ENCODE measurements at regions not wholly inside any gene's neighbourhood (a gene's known extent, or its start where the extent isn't known, plus 50 kb on each side); places are given as distances from the start of the nearest gene placed in this dataset.
"Not testable (repeated sequence)": the region's sequence is repeated elsewhere in the genome, so short reads cannot be mapped to it uniquely, and the experiment has no call there.

DNA sequence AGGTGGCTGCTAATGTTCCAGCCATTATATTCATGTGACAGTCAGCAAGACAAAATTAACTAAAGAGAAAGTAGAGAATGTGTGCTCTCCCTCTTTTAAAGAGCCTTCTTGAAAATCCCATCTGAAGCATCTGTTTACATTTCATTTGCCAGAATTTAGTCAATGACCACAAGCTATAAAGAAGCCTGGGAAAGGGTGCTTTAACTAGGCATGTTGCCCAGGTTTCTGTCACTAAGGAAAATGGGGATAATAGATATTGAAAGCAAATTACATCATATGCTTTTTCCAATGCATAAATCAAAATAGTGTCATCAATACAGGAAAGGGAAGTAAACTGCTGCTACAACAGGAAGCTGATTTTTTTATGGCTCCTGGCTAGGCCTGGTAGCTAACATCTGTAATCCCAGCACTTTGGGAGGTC is 67.7 kb downstream of the ELAPOR2 start:
- Histone ChIP-seq H3K4me1 (peaks cover 0 to 10% (median 2%) of the 10 kb centered on the region in 4 donors), H3K4me3 (no peak overlapping the region), H3K36me3 (no peaks in the 10 kb centered on the region), H3K27me3 (no peaks in the 10 kb centered on the region), H3K9me3 (no peaks in the 10 kb centered on the region), H3K27ac (no peak overlapping the region)
- in situ Hi-C loops (cut with MboI; ENCODE audit: low pct_ligation_motif_present in 1 of 4, low pct_unique_long_range_greater_than_20kb in 1 of 4, low sequenced_read_pairs in 3 of 4): no loop called here
- intact Hi-C loops (cut with DNase I; ENCODE audit: low total_unique reads): no loop called here
- TF ChIP-seq POLR2AphosphoS5 (IDR thresholded peaks at IDR 0.05) (no peak), EP300 (IDR thresholded peaks at IDR 0.05; ENCODE audit: low read depth) (no peak), POLR2A (IDR thresholded peaks at IDR 0.05) (no peak)
- TF ChIP-seq, protein P1, sequence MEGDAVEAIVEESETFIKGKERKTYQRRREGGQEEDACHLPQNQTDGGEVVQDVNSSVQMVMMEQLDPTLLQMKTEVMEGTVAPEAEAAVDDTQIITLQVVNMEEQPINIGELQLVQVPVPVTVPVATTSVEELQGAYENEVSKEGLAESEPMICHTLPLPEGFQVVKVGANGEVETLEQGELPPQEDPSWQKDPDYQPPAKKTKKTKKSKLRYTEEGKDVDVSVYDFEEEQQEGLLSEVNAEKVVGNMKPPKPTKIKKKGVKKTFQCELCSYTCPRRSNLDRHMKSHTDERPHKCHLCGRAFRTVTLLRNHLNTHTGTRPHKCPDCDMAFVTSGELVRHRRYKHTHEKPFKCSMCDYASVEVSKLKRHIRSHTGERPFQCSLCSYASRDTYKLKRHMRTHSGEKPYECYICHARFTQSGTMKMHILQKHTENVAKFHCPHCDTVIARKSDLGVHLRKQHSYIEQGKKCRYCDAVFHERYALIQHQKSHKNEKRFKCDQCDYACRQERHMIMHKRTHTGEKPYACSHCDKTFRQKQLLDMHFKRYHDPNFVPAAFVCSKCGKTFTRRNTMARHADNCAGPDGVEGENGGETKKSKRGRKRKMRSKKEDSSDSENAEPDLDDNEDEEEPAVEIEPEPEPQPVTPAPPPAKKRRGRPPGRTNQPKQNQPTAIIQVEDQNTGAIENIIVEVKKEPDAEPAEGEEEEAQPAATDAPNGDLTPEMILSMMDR (IDR thresholded peaks at IDR 0.05): no peak
- no peak for DNase-seq

GRCh38 chr7:86991093-86991769 is 68.2 kb downstream of the ELAPOR2 start:
- TF ChIP-seq, protein P1 (IDR thresholded peaks at IDR 0.05): no peak
- TF ChIP-seq POLR2A (IDR thresholded peaks at IDR 0.05) (no peak), POLR2AphosphoS5 (IDR thresholded peaks at IDR 0.05) (no peak), EP300 (IDR thresholded peaks at IDR 0.05; ENCODE audit: low read depth) (no peak)
- H3K27me3 ChIP-seq: no peaks in the 10 kb centered on the region
- H3K4me3 ChIP-seq: no peak overlapping the region
- no peaks in the 10 kb centered on the region for H3K9me3 ChIP-seq
- H3K27ac ChIP-seq: no peak overlapping the region
- intact Hi-C loops (cut with DNase I; ENCODE audit: low total_unique reads): no loop called here
- in situ Hi-C loops (cut with MboI; ENCODE audit: low pct_ligation_motif_present in 1 of 4, low pct_unique_long_range_greater_than_20kb in 1 of 4, low sequenced_read_pairs in 3 of 4): no loop called here
- DNase-seq: no peak
- H3K36me3 ChIP-seq: no peaks in the 10 kb centered on the region
- peaks cover 0 to 10% (median 2%) of the 10 kb centered on the region in 4 donors for H3K4me1 ChIP-seq

- Histone ChIP-seq H3K9me3 (peaks cover 7% of the 10 kb centered on the region in 2 donors), H3K27me3 (no peaks in the 10 kb centered on the region), H3K27ac (no peak overlapping the region), H3K36me3 (no peaks in the 10 kb centered on the region), H3K4me1 (peaks cover 0 to 10% (median 2%) of the 10 kb centered on the region in 4 donors), H3K4me3 (no peak overlapping the region)
- 90 to 91% methylated on average over 8 of the region's 8 CpGs for WGBS, 2 donors (ENCODE audit: low coverage in 1 of 2)
- intact Hi-C loops (cut with DNase I; ENCODE audit: low total_unique reads): no loop called here
- no peak for DNase-seq
- TF ChIP-seq, protein P1 (IDR thresholded peaks at IDR 0.05): no peak
- TF ChIP-seq POLR2A (IDR thresholded peaks at IDR 0.05): no peak
- TF ChIP-seq EP300 (IDR thresholded peaks at IDR 0.05; ENCODE audit: low read depth): no peak
- no peak for TF ChIP-seq POLR2AphosphoS5 (IDR thresholded peaks at IDR 0.05)
- in situ Hi-C loops (cut with MboI; ENCODE audit: low pct_ligation_motif_present in 1 of 4, low pct_unique_long_range_greater_than_20kb in 1 of 4, low sequenced_read_pairs in 3 of 4): no loop called here
Measured at GRCh38 chr7:86989407-86989806, 70.0 kb downstream of the ELAPOR2 start.

- H3K27me3 ChIP-seq; in situ Hi-C loops (cut with MboI; ENCODE audit: low pct_ligation_motif_present in 1 of 4, low pct_unique_long_range_greater_than_20kb in 1 of 4, low sequenced_read_pairs in 3 of 4); H3K36me3 ChIP-seq; H3K9me3 ChIP-seq; DNase-seq; H3K27ac ChIP-seq; H3K4me3 ChIP-seq; H3K4me1 ChIP-seq: not testable (repeated sequence)
- intact Hi-C loops (cut with DNase I; ENCODE audit: low total_unique reads): loop anchor here (1.0 kb wide), 1 partner anchor 29 kb away; no protein-coding TSS in a partner anchor
- WGBS, 2 donors (ENCODE audit: low coverage in 1 of 2): 87 to 99% methylated on average over 3 to 4 of the region's 4 CpGs
Measured at GRCh38 chr7:86987834-86988233, 71.6 kb downstream of the ELAPOR2 start.

DNA sequence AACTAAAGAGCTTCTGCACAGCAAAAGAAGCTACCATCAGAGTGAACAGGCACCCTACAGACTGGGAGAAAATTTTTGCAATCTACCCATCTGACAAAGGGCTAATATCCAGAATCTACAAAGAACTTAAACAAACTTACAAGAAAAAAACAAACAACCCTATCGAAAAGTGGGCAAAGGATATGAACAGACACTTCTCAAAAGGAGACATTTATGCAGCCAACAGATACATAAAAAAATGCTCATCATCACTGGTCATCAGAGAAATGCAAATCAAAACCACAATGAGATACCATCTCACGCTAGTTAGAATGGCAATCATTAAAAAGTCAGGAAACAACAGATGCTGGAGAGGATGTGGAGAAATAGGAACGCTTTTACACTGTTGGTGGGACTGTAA is 72.1 kb downstream of the ELAPOR2 start:
- in situ Hi-C loops (cut with MboI; ENCODE audit: low pct_ligation_motif_present in 1 of 4, low pct_unique_long_range_greater_than_20kb in 1 of 4, low sequenced_read_pairs in 3 of 4); H3K4me1 ChIP-seq; H3K27ac ChIP-seq; H3K27me3 ChIP-seq; intact Hi-C loops (cut with DNase I; ENCODE audit: low total_unique reads); H3K9me3 ChIP-seq; DNase-seq; H3K4me3 ChIP-seq; H3K36me3 ChIP-seq: not testable (repeated sequence)
- 88 to 100% methylated on average over 3 of the region's 3 CpGs for WGBS, 2 donors (ENCODE audit: low coverage in 1 of 2)

DNA sequence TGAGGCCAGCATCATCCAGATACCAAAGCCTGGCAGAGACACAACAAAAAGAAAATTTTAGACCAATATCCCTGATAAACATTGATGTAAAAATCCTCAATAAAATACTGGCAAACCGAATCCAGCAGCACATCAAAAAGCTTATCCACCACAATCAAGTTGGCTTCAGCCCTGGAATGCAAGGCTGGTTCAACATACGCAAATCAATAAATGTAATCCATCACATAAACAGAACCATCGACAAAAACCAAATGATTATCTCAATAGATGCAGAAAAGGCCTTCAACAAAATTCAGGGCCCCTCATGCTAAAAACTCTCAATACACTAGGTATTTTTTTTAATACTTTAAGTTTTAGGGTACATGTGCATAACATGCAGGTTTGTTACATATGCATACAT is 74.1 kb downstream of the ELAPOR2 start:
- intact Hi-C loops (cut with DNase I; ENCODE audit: low total_unique reads); in situ Hi-C loops (cut with MboI; ENCODE audit: low pct_ligation_motif_present in 1 of 4, low pct_unique_long_range_greater_than_20kb in 1 of 4, low sequenced_read_pairs in 3 of 4); H3K27ac ChIP-seq; H3K9me3 ChIP-seq; H3K4me3 ChIP-seq; DNase-seq; H3K27me3 ChIP-seq; H3K4me1 ChIP-seq; H3K36me3 ChIP-seq: not testable (repeated sequence)
- 69 to 90% methylated on average over 3 of the region's 3 CpGs for WGBS, 2 donors (ENCODE audit: low coverage in 1 of 2)

GRCh38 chr7:86983654-86984053 is 75.8 kb downstream of the ELAPOR2 start:
- H3K4me3 ChIP-seq; intact Hi-C loops (cut with DNase I; ENCODE audit: low total_unique reads); H3K9me3 ChIP-seq; H3K36me3 ChIP-seq; in situ Hi-C loops (cut with MboI; ENCODE audit: low pct_ligation_motif_present in 1 of 4, low pct_unique_long_range_greater_than_20kb in 1 of 4, low sequenced_read_pairs in 3 of 4); DNase-seq; H3K27me3 ChIP-seq; H3K27ac ChIP-seq: not testable (repeated sequence)
- 92% methylated on average over 1 of the region's 1 CpG; no CpG with 5 or more reads in 1 of the 2 donors for WGBS, 2 donors (ENCODE audit: low coverage in 1 of 2)
- H3K4me1 ChIP-seq: peaks cover 4 to 24% (median 19%) of the 10 kb centered on the region in 4 donors

- intact Hi-C loops (cut with DNase I; ENCODE audit: low total_unique reads); H3K4me3 ChIP-seq; H3K9me3 ChIP-seq; H3K27me3 ChIP-seq; DNase-seq; H3K27ac ChIP-seq; in situ Hi-C loops (cut with MboI; ENCODE audit: low pct_ligation_motif_present in 1 of 4, low pct_unique_long_range_greater_than_20kb in 1 of 4, low sequenced_read_pairs in 3 of 4); H3K36me3 ChIP-seq: not testable (repeated sequence)
- H3K4me1 ChIP-seq: peaks cover 4 to 29% (median 22%) of the 10 kb centered on the region in 4 donors
- 96% methylated on average over 9 of the region's 9 CpGs; no CpG with 5 or more reads in 1 of the 2 donors for WGBS, 2 donors (ENCODE audit: low coverage in 1 of 2)
Measured at GRCh38 chr7:86981937-86982336, 77.5 kb downstream of the ELAPOR2 start.

All from transverse colon (tissue), 4 donors.